Right lobe of liver (tissue), 4 donors: ENCODE measurements at regions not wholly inside any gene's neighbourhood (a gene's known extent, or its start where the extent isn't known, plus 50 kb on each side); places are given as distances from the start of the nearest gene placed in this dataset.

Source experiments
- POLR2A ChIP-seq: fragments of 450-650 bp; IDR thresholded peaks from one replicate; pipeline ENCODE4 v1.6.1; 2017; ENCODE audit warnings: antibody characterized with exemption, mild to moderate bottlenecking
- TF ChIP-seq, protein P1 (sequence below), 4 donors: fragments of 200-600 bp in 3 of 4; fragments of 450-650 bp in 1 of 4; IDR thresholded peaks; one replicate each; pipeline versions ENCODE4 v1.5.1 to v1.8.0; 2016 to 2022; ENCODE audit warnings: antibody characterized with exemption in 4 of 4, mild to moderate bottlenecking in 2 of 4
- donor health status: DM: no; HTN: no; CAD: no.
- donor health status: DM: no; HTN: no; CAD: no.
- donor health status: DM: no; HTN: yes; CAD: no.

DNA sequence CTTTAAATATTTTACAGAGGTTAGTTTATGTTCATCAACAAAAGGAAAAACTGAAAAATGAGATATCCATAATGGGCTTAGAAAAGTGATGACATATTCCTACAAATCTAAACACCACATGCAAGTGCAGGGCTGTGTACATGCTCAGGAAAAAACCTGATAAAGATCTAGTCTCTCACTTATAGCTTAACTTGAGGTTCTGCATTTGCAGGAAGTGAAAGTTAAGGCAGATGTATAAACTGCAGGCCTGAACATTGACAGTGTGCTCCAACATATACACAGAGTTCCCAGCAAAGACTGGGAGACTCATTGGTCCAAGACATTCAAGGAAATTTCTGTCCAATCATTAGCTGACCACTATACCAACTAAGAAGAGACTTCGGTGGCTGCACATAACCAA, 63.8 kb upstream of the RET start:
- TF ChIP-seq, protein P1, sequence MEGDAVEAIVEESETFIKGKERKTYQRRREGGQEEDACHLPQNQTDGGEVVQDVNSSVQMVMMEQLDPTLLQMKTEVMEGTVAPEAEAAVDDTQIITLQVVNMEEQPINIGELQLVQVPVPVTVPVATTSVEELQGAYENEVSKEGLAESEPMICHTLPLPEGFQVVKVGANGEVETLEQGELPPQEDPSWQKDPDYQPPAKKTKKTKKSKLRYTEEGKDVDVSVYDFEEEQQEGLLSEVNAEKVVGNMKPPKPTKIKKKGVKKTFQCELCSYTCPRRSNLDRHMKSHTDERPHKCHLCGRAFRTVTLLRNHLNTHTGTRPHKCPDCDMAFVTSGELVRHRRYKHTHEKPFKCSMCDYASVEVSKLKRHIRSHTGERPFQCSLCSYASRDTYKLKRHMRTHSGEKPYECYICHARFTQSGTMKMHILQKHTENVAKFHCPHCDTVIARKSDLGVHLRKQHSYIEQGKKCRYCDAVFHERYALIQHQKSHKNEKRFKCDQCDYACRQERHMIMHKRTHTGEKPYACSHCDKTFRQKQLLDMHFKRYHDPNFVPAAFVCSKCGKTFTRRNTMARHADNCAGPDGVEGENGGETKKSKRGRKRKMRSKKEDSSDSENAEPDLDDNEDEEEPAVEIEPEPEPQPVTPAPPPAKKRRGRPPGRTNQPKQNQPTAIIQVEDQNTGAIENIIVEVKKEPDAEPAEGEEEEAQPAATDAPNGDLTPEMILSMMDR (IDR thresholded peaks at IDR 0.05) = no peak
- TF ChIP-seq POLR2A = no peak
